ENCODE measurements at regions not wholly inside any gene's neighbourhood (a gene's known extent, or its start where the extent isn't known, plus 50 kb on each side); places are given as distances from the start of the nearest gene placed in this dataset.

DNA sequence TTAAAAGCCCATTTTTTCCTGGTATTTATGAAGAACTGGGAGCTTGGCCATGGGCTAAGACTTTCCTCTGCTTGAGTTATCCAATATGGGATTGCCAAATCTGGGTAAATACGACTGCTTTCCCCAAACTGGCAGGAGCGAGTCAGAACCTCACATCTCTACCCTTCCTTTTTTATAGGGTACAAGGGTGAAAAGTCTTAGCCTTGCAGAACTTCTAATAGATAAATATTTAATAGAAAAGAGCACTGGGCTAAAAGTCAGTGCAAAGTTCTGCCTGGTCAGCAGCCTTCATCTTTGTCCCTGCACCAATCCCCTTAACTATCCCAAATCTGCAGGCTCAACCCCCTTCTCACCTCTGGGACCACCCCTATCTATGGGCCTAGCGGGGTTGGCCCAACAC, 61.6 kb upstream of the ACSL1 start:
- WGBS, 3 donors, result 90 to 96% (median 93%) methylated on average over 3 of the region's 3 CpGs

DNA sequence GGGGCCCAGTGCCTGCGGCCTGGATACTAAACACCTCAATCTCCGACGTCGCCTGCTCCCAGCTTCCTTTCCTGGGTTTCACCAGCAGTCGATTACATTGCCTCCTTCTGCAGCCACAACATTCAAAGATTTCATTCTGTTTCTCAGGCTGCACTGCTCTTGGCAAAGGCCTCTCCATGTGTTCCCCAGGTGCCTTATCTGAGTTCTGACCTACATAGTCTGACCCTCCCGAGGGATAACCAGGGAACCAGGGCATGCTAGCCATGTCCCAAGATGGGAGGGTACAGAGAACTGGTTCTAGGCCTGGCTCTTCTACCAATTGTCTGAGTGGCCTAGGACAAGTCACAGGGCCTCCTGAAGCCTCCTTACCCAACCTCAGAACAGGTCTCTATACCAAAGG, 62.2 kb upstream of the ACSL1 start:
- 53 to 91% (median 86%) methylated on average over 6 of the region's 6 CpGs for WGBS, 3 donors
- TF ChIP-seq, protein P1, sequence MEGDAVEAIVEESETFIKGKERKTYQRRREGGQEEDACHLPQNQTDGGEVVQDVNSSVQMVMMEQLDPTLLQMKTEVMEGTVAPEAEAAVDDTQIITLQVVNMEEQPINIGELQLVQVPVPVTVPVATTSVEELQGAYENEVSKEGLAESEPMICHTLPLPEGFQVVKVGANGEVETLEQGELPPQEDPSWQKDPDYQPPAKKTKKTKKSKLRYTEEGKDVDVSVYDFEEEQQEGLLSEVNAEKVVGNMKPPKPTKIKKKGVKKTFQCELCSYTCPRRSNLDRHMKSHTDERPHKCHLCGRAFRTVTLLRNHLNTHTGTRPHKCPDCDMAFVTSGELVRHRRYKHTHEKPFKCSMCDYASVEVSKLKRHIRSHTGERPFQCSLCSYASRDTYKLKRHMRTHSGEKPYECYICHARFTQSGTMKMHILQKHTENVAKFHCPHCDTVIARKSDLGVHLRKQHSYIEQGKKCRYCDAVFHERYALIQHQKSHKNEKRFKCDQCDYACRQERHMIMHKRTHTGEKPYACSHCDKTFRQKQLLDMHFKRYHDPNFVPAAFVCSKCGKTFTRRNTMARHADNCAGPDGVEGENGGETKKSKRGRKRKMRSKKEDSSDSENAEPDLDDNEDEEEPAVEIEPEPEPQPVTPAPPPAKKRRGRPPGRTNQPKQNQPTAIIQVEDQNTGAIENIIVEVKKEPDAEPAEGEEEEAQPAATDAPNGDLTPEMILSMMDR (IDR thresholded peaks at IDR 0.05), result no peak
- TF ChIP-seq EP300 (IDR thresholded peaks at IDR 0.05) (no peak), POLR2A (IDR thresholded peaks at IDR 0.05) (no peak)
- Histone ChIP-seq H3K36me3 (no peaks in the 10 kb centered on the region), H3K27ac (no peak overlapping the region), H3K9me3 (no peaks in the 10 kb centered on the region), H3K27me3 (no peaks in the 10 kb centered on the region), H3K4me1 (ENCODE audit: insufficient read depth) (no peaks in the 10 kb centered on the region), H3K4me3 (no peak overlapping the region)
- no peak for DNase-seq
- intact Hi-C loops (cut with DNase I), result no loop called here

More for the DNA sequence above, 61.6 kb upstream of the ACSL1 start:
- intact Hi-C loops (cut with DNase I), result no loop called here
- H3K36me3 ChIP-seq, result no peaks in the 10 kb centered on the region
- no peaks in the 10 kb centered on the region for H3K27me3 ChIP-seq
- TF ChIP-seq EP300 (IDR thresholded peaks at IDR 0.05) (no peak), POLR2A (IDR thresholded peaks at IDR 0.05) (no peak)
- TF ChIP-seq, protein P1 (IDR thresholded peaks at IDR 0.05), result no peak
- no peaks in the 10 kb centered on the region for H3K9me3 ChIP-seq
- no peak overlapping the region for H3K27ac ChIP-seq
- no peaks in the 10 kb centered on the region for H3K4me1 ChIP-seq (ENCODE audit: insufficient read depth)
- H3K4me3 ChIP-seq, result no peak overlapping the region
- no peak for DNase-seq

DNA sequence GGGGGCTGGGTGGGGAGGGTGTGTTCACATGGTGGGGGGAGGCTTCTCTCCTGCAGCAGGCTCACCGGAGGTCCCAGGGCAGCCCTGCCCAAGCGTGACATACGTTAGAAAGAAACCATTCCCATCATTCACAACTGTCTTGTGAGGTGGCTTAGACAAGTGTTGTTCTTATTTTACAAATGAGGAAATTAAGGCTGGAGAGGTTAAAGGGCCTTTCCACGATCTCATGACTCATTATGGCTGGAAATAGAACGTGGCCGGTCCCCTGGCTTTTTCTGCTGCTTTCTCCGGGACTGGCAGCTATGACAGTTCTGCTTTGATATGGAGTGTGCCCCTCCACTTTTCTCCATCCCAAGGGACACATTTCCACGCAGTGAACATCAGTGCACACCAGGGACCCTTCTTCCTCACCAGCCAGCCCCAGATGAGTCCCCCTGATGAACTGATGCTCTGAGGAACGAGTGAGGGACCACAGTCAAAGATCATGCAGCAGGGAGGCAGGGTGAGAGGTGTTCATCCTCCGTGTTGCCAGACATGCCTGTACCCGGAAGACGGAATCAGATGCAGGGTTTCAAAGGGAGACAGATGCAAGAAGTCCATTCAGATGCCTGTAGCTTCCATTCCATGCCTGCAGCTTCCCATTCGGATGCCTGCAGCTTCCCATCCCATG, 64.0 kb upstream of the ACSL1 start:
- TF ChIP-seq, protein P1 (IDR thresholded peaks at IDR 0.05), result no peak
- TF ChIP-seq EP300 (IDR thresholded peaks at IDR 0.05) (no peak), POLR2A (IDR thresholded peaks at IDR 0.05) (no peak)
- no peak for DNase-seq
- H3K4me1 ChIP-seq (ENCODE audit: insufficient read depth), result no peaks in the 10 kb centered on the region

DNA sequence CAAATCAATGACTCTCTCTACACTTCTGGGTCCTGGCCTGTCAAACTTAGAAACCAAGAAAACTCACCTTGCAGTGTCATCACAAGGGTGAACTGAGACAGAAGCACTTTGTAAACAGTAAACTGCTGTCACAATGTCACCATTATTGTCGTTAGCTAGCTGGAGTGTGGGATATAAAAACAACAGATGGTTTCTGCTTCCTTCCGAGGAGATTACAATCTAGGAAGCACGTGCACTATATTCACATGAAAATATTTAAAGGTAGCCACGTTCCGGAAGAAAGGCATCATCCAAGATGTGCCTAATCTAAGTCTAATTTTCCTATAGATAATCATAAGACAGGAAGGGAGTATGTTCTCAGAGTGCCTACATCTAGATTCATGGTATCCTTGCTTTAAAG, 64.7 kb upstream of the ACSL1 start:
- no peak for DNase-seq
- Histone ChIP-seq H3K36me3 (no peaks in the 10 kb centered on the region), H3K4me1 (ENCODE audit: insufficient read depth) (no peaks in the 10 kb centered on the region), H3K27me3 (no peaks in the 10 kb centered on the region), H3K27ac (no peak overlapping the region), H3K9me3 (no peaks in the 10 kb centered on the region), H3K4me3 (no peak overlapping the region)
- intact Hi-C loops (cut with DNase I), result no loop called here
- WGBS, 3 donors, result 39 to 59% (median 46%) methylated on average over 5 of the region's 5 CpGs
- TF ChIP-seq POLR2A (IDR thresholded peaks at IDR 0.05), result no peak
- TF ChIP-seq EP300 (IDR thresholded peaks at IDR 0.05), result no peak
- TF ChIP-seq, protein P1 (IDR thresholded peaks at IDR 0.05), result no peak

More for the DNA sequence above, 64.0 kb upstream of the ACSL1 start:
- WGBS, 3 donors, result 54 to 61% (median 56%) methylated on average over 13 of the region's 13 CpGs
- intact Hi-C loops (cut with DNase I), result no loop called here
- no peaks in the 10 kb centered on the region for H3K36me3 ChIP-seq
- H3K27ac ChIP-seq, result no peak overlapping the region
- no peaks in the 10 kb centered on the region for H3K9me3 ChIP-seq
- H3K27me3 ChIP-seq, result no peaks in the 10 kb centered on the region
- H3K4me3 ChIP-seq, result no peak overlapping the region

Data from ovary (tissue), 7 donors.